PC-3 (cell line): ENCODE measurements at regions not wholly inside any gene's neighbourhood (a gene's known extent, or its start where the extent isn't known, plus 50 kb on each side); places are given as distances from the start of the nearest gene placed in this dataset.

Source experiments
- CTCF ChIP-seq: fragments of 300-600 bp; sonication (generic); conservative IDR thresholded peaks from 2 replicates; pipeline ENCODE4 v1.5.1; 2017; ENCODE audit warnings: antibody characterized with exemption, low read depth, mild to moderate bottlenecking, low read length
- EZH2 ChIP-seq: fragments of 300-600 bp; sonication (generic); IDR thresholded peaks from one replicate; pipeline ENCODE4 v1.6.1; 2017; ENCODE audit warnings: antibody characterized with exemption, mild to moderate bottlenecking, low read length; ENCODE audit not compliant: unreplicated experiment

GRCh38 chr17:53227111-53227510 is 595.6 kb upstream of the KIF2B start:
- no peak for TF ChIP-seq EZH2
- no peak for TF ChIP-seq CTCF
